Activated CD8-positive, alpha-beta T cell treated with anti-CD3 and anti-CD28 coated beads for 36 hours (primary cell): ENCODE measurements at regions not wholly inside any gene's neighbourhood (a gene's known extent, or its start where the extent isn't known, plus 50 kb on each side); places are given as distances from the start of the nearest gene placed in this dataset.

Experiments used
- ATAC-seq: fragments of 200-7000 bp; cut with Tn5 transposase; one replicate; pipeline ENCODE4 v1.10.0; 2021; ENCODE audit warnings: mild to moderate bottlenecking, moderate library complexity
- CTCF ChIA-PET: fragments of 350-600 bp; sonication (Branson Sonifier 250); formaldehyde crosslinking; loops from one replicate; lab custom pipeline; 2021; ENCODE audit warnings: antibody characterized with exemption; lab: Charles Lee
- POLR2A ChIA-PET: fragments of 350-600 bp; sonication (Branson Sonifier 250); formaldehyde crosslinking; loops from one replicate; lab custom pipeline; 2021; ENCODE audit warnings: antibody characterized with exemption; lab: Charles Lee
- DNase-seq: peaks from one replicate; pipeline ENCODE4 v3.0.0-alpha.2; 2020
- H3K27ac Mint-ChIP-seq: one replicate; pipeline ENCODE4 v1.8.0; 2021; ENCODE audit warnings: mild to moderate bottlenecking, mixed read lengths
- H3K27me3 Mint-ChIP-seq: one replicate; pipeline ENCODE4 v1.8.0; 2021; ENCODE audit warnings: mixed read lengths
- H3K36me3 Mint-ChIP-seq: one replicate; pipeline ENCODE4 v1.8.0; 2021; ENCODE audit warnings: low read depth, mixed read lengths
- H3K4me1 Mint-ChIP-seq: one replicate; pipeline ENCODE4 v1.8.0; 2021; ENCODE audit warnings: low read depth, mixed read lengths
- H3K4me3 Mint-ChIP-seq: one replicate; pipeline ENCODE4 v1.8.0; 2021; ENCODE audit warnings: mild to moderate bottlenecking, moderate library complexity, mixed read lengths
- H3K9me3 Mint-ChIP-seq: one replicate; pipeline ENCODE4 v1.8.0; 2021; ENCODE audit warnings: mixed read lengths
- CTCF ChIP-seq: fragments of 200-600 bp; IDR thresholded peaks from one replicate; pipeline ENCODE4 v1.8.0; 2022; ENCODE audit warnings: antibody characterized with exemption, mild to moderate bottlenecking
- intact Hi-C: fragments of 100-400 bp; cut with micrococcal nuclease; formaldehyde crosslinking; loops from one replicate; pipeline ENCODE4 v1.10.0; 2022

DNA sequence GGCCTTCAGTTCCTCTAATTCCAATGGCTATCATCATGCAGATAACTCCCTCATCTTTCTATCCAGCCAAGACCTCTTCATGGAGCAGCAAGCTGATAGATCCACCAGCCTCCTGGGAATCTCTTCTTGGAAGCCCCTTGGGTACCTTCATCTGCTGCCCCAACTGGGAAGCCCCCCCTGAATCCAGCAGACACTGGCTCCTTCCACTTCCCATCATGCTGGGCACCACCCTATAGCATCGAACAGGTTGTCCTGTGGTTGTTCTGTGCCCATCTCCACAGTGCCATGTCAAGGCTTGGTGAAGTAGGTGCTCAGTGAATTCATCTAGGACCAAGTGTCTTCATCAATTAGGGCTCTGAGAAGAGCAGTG, 410.4 kb upstream of the KLF4 start:
- no peaks in the 10 kb centered on the region for H3K9me3 Mint-ChIP-seq
- DNase-seq, result no peak
- POLR2A ChIA-PET, result no interaction called here
- H3K36me3 Mint-ChIP-seq, result no peaks in the 10 kb centered on the region
- H3K4me1 Mint-ChIP-seq, result no peaks in the 10 kb centered on the region
- no peak for ATAC-seq
- intact Hi-C loops, result no loop called here
- CTCF ChIA-PET, result no interaction called here
- H3K4me3 Mint-ChIP-seq, result no peak overlapping the region
- no peaks in the 10 kb centered on the region for H3K27me3 Mint-ChIP-seq
- no peak overlapping the region for H3K27ac Mint-ChIP-seq
- no peak for TF ChIP-seq CTCF

DNA sequence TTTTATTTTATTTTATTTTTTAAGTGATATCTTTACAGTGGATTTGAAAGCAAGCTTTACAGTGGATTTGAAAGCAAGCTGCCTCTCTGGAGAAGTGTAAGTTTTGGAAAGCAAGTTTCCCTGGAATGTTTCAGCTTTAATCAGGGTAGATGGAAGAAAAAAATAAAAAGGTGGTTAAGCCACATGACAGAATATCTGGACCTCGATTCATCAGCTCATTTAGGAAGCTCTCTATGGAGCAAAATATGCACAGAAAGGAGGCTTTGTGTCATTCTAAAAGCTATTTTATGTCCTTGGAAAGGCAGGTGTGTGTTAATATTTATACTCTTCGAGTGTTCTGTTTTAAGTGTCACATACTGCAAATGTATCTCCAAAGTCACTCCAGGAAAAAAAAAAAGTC, 409.2 kb upstream of the KLF4 start:
- ATAC-seq (no peak), DNase-seq (no peak)
- H3K4me1 Mint-ChIP-seq, result no peaks in the 10 kb centered on the region
- H3K27ac Mint-ChIP-seq, result no peak overlapping the region
- intact Hi-C loops, result no loop called here
- CTCF ChIA-PET, result no interaction called here
- POLR2A ChIA-PET, result no interaction called here
- TF ChIP-seq CTCF, result no peak
- H3K9me3 Mint-ChIP-seq, result no peaks in the 10 kb centered on the region
- H3K4me3 Mint-ChIP-seq, result no peak overlapping the region
- no peaks in the 10 kb centered on the region for H3K27me3 Mint-ChIP-seq
- no peaks in the 10 kb centered on the region for H3K36me3 Mint-ChIP-seq

- no peak overlapping the region for H3K27ac Mint-ChIP-seq
- no peaks in the 10 kb centered on the region for H3K4me1 Mint-ChIP-seq
- ChIA-PET CTCF (interaction anchor here (0.7 kb wide), 1 partner anchor 106 kb away, joined by 3 read pairs; no protein-coding TSS in a partner anchor), POLR2A (no interaction called here)
- no peak overlapping the region for H3K4me3 Mint-ChIP-seq
- ATAC-seq (no peak), DNase-seq (no peak)
- peaks cover 3% of the 10 kb centered on the region for H3K9me3 Mint-ChIP-seq
- intact Hi-C loops, result no loop called here
- no peaks in the 10 kb centered on the region for H3K27me3 Mint-ChIP-seq
- H3K36me3 Mint-ChIP-seq, result no peaks in the 10 kb centered on the region
- no peak for TF ChIP-seq CTCF
These were observed 407.0 kb upstream of the KLF4 start for GRCh38 chr9:107896544-107896943.

DNA sequence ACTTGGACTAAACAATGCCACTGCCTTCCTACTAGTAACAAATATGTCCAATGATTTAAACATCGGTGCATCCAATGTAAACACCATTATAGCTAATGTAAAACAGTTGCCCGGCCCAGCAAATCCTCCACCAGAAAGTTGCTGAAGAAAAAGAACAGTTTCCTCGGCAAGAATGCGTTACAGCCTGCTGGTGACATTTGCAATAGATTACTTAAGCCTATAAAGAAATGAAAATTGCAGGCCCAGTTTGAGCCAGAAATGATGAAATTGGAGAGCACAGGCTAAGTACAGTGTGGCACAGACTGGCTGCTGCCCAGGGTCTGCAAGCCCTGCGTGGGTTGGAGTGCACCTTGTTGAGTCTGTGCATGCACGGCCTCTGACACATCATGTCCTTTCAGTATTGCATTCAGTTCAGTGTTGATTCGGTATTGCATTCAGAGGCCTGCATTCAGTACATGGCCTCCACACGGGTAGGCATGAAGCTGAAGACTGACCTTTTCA, 406.0 kb upstream of the KLF4 start:
- Mint-ChIP-seq H3K4me3 (no peak overlapping the region), H3K27ac (no peak overlapping the region), H3K27me3 (no peaks in the 10 kb centered on the region), H3K9me3 (peaks cover 4% of the 10 kb centered on the region), H3K36me3 (no peaks in the 10 kb centered on the region), H3K4me1 (no peaks in the 10 kb centered on the region)
- POLR2A ChIA-PET, result no interaction called here
- ATAC-seq (no peak), DNase-seq (no peak)
- intact Hi-C loops, result no loop called here
- CTCF ChIA-PET, result no interaction called here
- no peak for TF ChIP-seq CTCF

GRCh38 chr9:107894572-107895261, 405.1 kb upstream of the KLF4 start:
- Mint-ChIP-seq H3K27me3 (no peaks in the 10 kb centered on the region), H3K36me3 (no peaks in the 10 kb centered on the region), H3K27ac (no peak overlapping the region), H3K4me1 (no peaks in the 10 kb centered on the region), H3K4me3 (no peak overlapping the region), H3K9me3 (peaks cover 7% of the 10 kb centered on the region)
- ATAC-seq, result no peak
- POLR2A ChIA-PET, result no interaction called here
- intact Hi-C loops, result no loop called here
- CTCF ChIA-PET, result no interaction called here
- no peak for TF ChIP-seq CTCF
- no peak for DNase-seq
